Activated CD4-positive, alpha-beta memory T cell treated with anti-CD3 and anti-CD28 coated beads, Interleukin-2, amount 10 ng/mL, durations not matched to agents 7 days and 5 days (primary cell): ENCODE measurements at regions not wholly inside any gene's neighbourhood (a gene's known extent, or its start where the extent isn't known, plus 50 kb on each side); places are given as distances from the start of the nearest gene placed in this dataset.

Source experiments
- CTCF ChIA-PET: fragments of 350-600 bp; sonication (Branson Sonifier 250); formaldehyde crosslinking; loops from one replicate; lab custom pipeline; 2021; ENCODE audit warnings: antibody characterized with exemption, inconsistent platforms; lab: Charles Lee
- POLR2A ChIA-PET: fragments of 350-600 bp; sonication (Branson Sonifier 250); formaldehyde crosslinking; loops from one replicate; lab custom pipeline; 2021; ENCODE audit warnings: antibody characterized with exemption; lab: Charles Lee
- DNase-seq: peaks from one replicate; pipeline ENCODE4 v3.0.0-alpha.2; 2020
- H3K27ac Mint-ChIP-seq: one replicate; pipeline ENCODE4 v1.8.0; 2021; ENCODE audit warnings: mild to moderate bottlenecking, mixed read lengths
- H3K27me3 Mint-ChIP-seq: one replicate; pipeline ENCODE4 v1.8.0; 2021; ENCODE audit warnings: mixed read lengths
- H3K36me3 Mint-ChIP-seq: one replicate; pipeline ENCODE4 v1.8.0; 2021; ENCODE audit warnings: low read depth, mixed read lengths
- H3K4me1 Mint-ChIP-seq: one replicate; pipeline ENCODE4 v1.8.0; 2021; ENCODE audit warnings: mixed read lengths
- H3K4me3 Mint-ChIP-seq: one replicate; pipeline ENCODE4 v1.8.0; 2021; ENCODE audit warnings: mild to moderate bottlenecking, mixed read lengths
- H3K9me3 Mint-ChIP-seq: one replicate; pipeline ENCODE4 v1.8.0; 2021; ENCODE audit warnings: mixed read lengths

DNA sequence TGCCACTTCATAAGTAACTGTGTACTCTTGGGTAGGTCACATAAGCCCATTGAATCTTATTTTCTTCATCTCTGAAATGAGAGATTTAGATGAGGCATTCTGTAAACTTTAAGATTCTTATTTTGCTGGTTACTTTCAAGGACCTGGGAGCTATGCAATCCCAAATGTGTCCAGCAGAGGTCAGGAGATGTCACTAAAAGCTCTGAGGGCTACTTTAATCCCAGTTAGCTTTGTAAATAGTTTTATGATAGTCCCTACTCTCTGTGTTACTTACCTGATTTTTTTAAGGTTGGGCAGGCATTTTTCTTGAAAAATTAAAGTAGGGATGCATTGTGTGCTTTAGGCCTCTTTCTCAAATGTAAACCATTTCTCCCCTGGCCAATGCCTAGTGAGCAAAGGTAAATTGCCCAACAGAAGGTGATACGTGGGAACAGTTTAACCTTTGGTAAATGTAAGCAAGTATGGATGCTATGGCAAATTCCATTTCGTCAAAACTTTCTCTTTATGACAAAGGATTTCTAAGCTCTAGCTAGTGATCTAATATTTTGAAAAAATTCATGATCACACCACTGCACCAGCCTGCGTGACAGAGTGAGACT lies 57.1 kb upstream of the WSB1 start:
- ChIA-PET CTCF (interaction anchor here (0.7 to 5.6 kb wide), 43 partner anchors 9 to 415 kb away, joined by 3 to 107 read pairs (median 5); partner anchors contain the start of gene WSB1), POLR2A (interaction anchor here (0.8 to 5.6 kb wide), 6 partner anchors 57 to 364 kb away, joined by 3 to 53 read pairs (median 4); partner anchors contain the start of gene WSB1)
- Mint-ChIP-seq H3K4me1 (peaks cover 33% of the 10 kb centered on the region), H3K36me3 (no peaks in the 10 kb centered on the region), H3K27me3 (peaks cover 2% of the 10 kb centered on the region), H3K4me3 (no peak overlapping the region), H3K27ac (no peak overlapping the region), H3K9me3 (no peaks in the 10 kb centered on the region)
- DNase-seq = peak; percentile 77

DNA sequence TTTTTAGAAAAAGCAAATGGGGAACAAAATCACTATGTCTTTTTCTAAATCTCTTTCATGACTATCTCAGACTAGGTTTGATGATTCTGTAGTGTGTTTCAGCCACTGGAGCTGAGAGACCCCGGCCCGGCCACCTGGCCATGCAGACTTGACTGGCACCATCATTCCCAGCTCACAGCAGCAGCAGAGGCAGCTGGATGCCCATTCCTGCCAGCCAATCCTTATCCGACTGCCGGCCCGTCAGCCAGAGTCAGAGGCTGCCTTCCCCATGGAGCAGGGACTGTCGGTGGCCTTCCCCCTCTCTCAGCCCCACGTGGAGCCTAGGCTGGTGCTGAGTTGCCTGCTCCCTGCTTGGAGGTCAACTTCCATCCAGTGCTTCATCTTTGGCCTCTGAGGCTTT lies 56.0 kb upstream of the WSB1 start:
- CTCF ChIA-PET = interaction anchor here (0.6 to 5.6 kb wide), 20 partner anchors 8 to 414 kb away, joined by 3 to 107 read pairs (median 6); partner anchors contain the start of gene WSB1
- no peak overlapping the region for H3K4me3 Mint-ChIP-seq
- H3K27ac Mint-ChIP-seq = no peak overlapping the region
- DNase-seq = no peak
- H3K9me3 Mint-ChIP-seq = no peaks in the 10 kb centered on the region
- peaks cover 36% of the 10 kb centered on the region for H3K4me1 Mint-ChIP-seq
- POLR2A ChIA-PET = interaction anchor here (5.6 kb wide), 1 partner anchor 56 kb away, joined by 53 read pairs; the partner anchor contains the start of gene WSB1
- H3K36me3 Mint-ChIP-seq = no peaks in the 10 kb centered on the region
- peaks cover 6% of the 10 kb centered on the region for H3K27me3 Mint-ChIP-seq

DNA sequence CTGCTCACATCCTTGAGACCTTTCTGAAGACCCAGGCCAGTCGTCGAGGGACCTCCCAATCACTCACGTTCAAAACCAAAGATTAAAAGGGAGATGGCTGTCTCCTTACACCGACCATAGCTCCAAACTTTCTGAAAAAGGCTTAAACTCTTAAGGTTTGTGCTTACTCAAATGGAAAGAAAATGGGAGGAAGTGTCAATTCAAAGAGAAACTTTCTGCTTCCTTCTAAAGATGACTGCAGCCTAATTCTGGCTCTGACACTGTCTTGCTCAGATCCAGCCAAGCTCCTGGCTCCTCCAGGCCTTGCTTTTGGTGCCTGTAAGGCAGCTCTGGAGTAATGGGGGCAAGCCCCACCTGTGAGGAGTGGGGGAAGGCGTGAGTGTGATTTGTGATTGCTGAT lies 54.9 kb upstream of the WSB1 start:
- CTCF ChIA-PET = interaction anchor here (1.0 to 5.6 kb wide), 7 partner anchors 20 to 362 kb away, joined by 3 to 107 read pairs (median 27); partner anchors contain the start of gene WSB1
- Mint-ChIP-seq H3K36me3 (no peaks in the 10 kb centered on the region), H3K4me3 (no peak overlapping the region), H3K4me1 (peaks cover 36% of the 10 kb centered on the region), H3K27ac (peak overlapping the region; percentile 41), H3K27me3 (peaks cover 8% of the 10 kb centered on the region), H3K9me3 (no peaks in the 10 kb centered on the region)
- POLR2A ChIA-PET = interaction anchor here (1.0 to 5.6 kb wide), 3 partner anchors 20 to 94 kb away, joined by 3 to 53 read pairs (median 4); partner anchors contain the start of gene WSB1
- DNase-seq = no peak

DNA sequence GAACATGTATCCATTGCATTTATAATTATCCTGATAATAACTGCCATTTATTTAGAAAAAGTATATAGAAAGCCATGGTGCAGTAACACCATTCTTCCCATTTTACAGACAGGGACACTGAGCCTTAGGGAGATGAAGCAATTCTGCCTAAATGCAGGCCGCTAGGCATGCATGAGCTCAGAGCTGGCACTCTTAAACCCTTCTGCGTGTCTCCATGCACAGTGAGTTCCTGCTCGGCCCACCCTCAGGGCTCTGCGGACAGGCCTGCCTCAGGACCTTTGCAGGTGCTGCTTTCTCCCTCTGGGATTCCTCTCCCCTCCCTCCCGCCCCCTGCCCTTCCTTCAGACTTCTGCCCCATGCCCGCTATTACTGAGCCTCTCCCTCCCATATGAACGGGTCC lies 54.3 kb upstream of the WSB1 start:
- no peak for DNase-seq
- no peaks in the 10 kb centered on the region for H3K36me3 Mint-ChIP-seq
- H3K4me3 Mint-ChIP-seq = no peak overlapping the region
- ChIA-PET POLR2A (interaction anchor here (1.0 to 5.6 kb wide), 3 partner anchors 21 to 93 kb away, joined by 3 to 53 read pairs (median 4); partner anchors contain the start of gene WSB1), CTCF (interaction anchor here (1.0 to 5.6 kb wide), 7 partner anchors 20 to 362 kb away, joined by 3 to 107 read pairs (median 8); partner anchors contain the start of gene WSB1)
- H3K4me1 Mint-ChIP-seq = peaks cover 36% of the 10 kb centered on the region
- no peak overlapping the region for H3K27ac Mint-ChIP-seq
- peaks cover 6% of the 10 kb centered on the region for H3K27me3 Mint-ChIP-seq
- H3K9me3 Mint-ChIP-seq = no peaks in the 10 kb centered on the region

DNA sequence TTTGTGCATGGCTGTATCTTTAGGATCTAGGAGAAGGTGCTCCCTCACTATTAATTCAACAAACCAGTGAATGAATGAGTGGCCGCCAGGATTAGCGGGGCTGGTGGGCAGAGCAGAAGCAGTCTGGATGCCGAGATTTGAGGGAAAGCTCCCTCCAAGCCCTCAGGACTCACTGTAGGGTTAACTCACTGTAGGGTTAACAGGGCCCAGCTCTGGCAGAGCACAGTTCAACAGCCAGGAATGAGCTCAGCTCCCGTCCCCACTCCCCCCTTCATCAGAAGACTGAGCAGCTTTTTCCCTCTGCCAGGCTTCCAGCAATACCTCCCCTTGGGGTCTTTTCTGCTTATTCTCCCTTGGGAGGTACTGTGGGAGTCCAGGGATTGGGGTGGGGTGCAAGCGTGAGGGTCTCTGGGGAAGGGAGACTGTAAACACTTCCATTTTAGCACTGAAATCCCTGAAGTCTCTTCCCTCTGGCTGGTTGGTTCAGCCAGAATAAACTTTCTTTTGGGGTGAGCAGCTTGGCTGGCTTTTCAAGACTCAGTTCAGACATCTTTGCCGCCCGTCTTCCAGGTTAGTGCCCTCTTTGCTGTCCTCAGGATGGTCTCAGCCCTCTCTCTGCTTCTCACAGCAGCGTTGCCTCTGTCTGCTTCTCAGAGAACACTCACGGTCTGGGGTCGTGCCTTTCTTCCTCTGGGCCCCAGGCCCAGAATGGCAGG lies 53.7 kb upstream of the WSB1 start:
- CTCF ChIA-PET = interaction anchor here (0.6 to 5.6 kb wide), 4 partner anchors 93 to 361 kb away, joined by 4 to 100 read pairs (median 6); no protein-coding TSS in a partner anchor
- POLR2A ChIA-PET = no interaction called here
- H3K4me1 Mint-ChIP-seq = peaks cover 42% of the 10 kb centered on the region
- H3K36me3 Mint-ChIP-seq = no peaks in the 10 kb centered on the region
- DNase-seq = no peak
- H3K4me3 Mint-ChIP-seq = no peak overlapping the region
- no peaks in the 10 kb centered on the region for H3K9me3 Mint-ChIP-seq
- no peak overlapping the region for H3K27ac Mint-ChIP-seq
- peaks cover 6% of the 10 kb centered on the region for H3K27me3 Mint-ChIP-seq

DNA sequence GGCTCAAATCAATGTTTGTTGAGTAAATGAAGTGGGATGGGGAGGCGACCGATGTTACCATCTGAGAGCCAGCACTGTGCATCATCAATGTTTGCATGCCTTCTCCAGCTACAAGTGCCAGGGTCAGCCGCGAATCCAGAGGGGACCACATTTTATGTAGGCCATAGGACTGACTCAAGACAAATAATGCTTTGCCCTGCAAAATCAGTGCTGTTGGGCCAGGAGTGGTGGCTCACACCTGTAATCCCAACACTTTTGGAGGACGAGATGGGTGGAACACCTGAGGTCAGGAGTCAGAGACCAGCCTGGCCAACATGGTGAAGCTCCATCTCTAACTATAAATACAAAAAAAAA lies 53.1 kb upstream of the WSB1 start:
- DNase-seq = no peak
- Mint-ChIP-seq H3K4me3 (no peak overlapping the region), H3K36me3 (no peaks in the 10 kb centered on the region), H3K4me1 (peaks cover 46% of the 10 kb centered on the region), H3K27me3 (peaks cover 6% of the 10 kb centered on the region), H3K9me3 (no peaks in the 10 kb centered on the region), H3K27ac (no peak overlapping the region)
- CTCF ChIA-PET = interaction anchor here (0.6 to 1.5 kb wide), 3 partner anchors 92 to 234 kb away, joined by 4 to 8 read pairs (median 5); no protein-coding TSS in a partner anchor
- POLR2A ChIA-PET = interaction anchor here (2.3 kb wide), 1 partner anchor 54 kb away, joined by 10 read pairs; the partner anchor contains the start of gene WSB1

DNA sequence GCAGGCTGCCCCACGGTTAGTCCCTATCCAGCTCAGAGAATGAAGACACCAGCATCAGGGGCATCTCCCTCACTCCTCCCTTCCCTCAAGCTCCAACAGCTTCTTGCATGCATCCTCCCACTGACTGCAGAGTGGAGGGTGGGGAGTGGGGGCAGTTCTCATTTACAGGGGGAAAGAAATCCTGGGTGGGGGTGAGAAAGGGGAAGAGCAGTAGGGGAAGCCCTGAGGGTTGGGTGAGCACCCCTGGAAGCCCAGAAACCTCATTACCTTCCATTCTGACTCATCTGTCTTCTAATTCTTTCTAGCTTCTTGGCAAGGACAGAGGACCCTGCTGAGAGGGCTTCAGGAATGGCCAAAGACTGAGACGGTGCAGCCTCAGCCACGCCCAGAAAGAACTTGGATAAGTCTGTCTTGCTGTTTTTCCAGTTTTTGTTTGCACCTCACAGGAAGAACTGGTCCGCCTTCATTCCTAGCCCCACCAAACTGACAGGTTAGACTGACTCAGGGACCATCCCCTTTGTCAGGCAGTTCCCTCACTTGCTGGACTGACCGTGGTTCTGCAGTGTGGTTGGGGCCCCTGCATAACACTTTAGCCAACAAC lies 52.5 kb upstream of the WSB1 start:
- Mint-ChIP-seq H3K4me1 (peaks cover 46% of the 10 kb centered on the region), H3K36me3 (no peaks in the 10 kb centered on the region), H3K27me3 (peaks cover 6% of the 10 kb centered on the region), H3K27ac (no peak overlapping the region), H3K9me3 (no peaks in the 10 kb centered on the region), H3K4me3 (no peak overlapping the region)
- ChIA-PET POLR2A (interaction anchor here (2.3 kb wide), 1 partner anchor 53 kb away, joined by 10 read pairs; the partner anchor contains the start of gene WSB1), CTCF (interaction anchor here (0.6 to 1.5 kb wide), 3 partner anchors 90 to 233 kb away, joined by 3 to 8 read pairs (median 4); no protein-coding TSS in a partner anchor)
- DNase-seq = no peak

DNA sequence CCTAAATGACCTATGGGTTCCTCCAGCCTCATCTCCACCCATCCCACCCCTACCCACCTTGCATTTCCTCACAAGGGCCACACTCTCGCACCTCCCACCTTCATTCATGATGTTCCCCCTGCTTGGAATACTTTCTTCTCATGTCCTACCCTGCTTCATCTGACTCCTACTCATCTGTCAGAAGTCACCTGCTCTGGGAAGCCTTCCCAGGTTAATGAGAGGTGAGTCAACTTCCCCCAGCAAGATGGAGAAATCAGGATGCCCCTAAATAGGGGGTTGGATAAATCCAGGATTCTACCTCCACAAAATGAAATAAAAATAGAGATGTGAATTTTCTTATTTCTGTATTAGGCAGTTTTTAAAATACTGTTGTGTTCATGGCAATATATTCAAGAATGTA lies 51.0 kb upstream of the WSB1 start:
- H3K9me3 Mint-ChIP-seq = no peaks in the 10 kb centered on the region
- H3K4me3 Mint-ChIP-seq = no peak overlapping the region
- no peak for DNase-seq
- ChIA-PET POLR2A (interaction anchor here (2.3 kb wide), 1 partner anchor 52 kb away, joined by 10 read pairs; the partner anchor contains the start of gene WSB1), CTCF (no interaction called here)
- H3K36me3 Mint-ChIP-seq = no peaks in the 10 kb centered on the region
- H3K4me1 Mint-ChIP-seq = peaks cover 42% of the 10 kb centered on the region
- H3K27ac Mint-ChIP-seq = no peak overlapping the region
- H3K27me3 Mint-ChIP-seq = peaks cover 6% of the 10 kb centered on the region

DNA sequence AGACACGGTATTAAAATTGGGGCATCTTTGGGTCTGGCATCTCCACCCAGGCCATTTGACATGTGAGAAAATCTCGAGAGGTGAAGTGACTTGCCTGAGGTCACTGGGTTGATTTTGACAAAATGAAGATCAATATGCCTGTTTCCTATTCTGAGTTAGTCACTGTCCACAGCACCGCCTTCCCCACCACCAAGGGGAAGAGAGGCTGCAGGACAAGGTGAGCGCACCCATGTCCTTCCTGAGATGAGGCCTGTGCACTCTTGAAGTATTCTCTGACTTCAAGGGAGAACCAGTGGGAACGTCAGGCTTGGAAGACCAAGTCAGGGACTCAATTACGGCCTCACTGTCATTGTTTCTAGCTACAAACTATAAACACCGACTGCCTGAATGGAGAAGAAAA lies 49.9 kb upstream of the WSB1 start:
- no peaks in the 10 kb centered on the region for H3K9me3 Mint-ChIP-seq
- no peak for DNase-seq
- peaks cover 34% of the 10 kb centered on the region for H3K4me1 Mint-ChIP-seq
- peaks cover 8% of the 10 kb centered on the region for H3K27me3 Mint-ChIP-seq
- ChIA-PET POLR2A (no interaction called here), CTCF (interaction anchor here (1.2 kb wide), 1 partner anchor 89 kb away, joined by 3 read pairs; no protein-coding TSS in a partner anchor)
- no peak overlapping the region for H3K4me3 Mint-ChIP-seq
- no peaks in the 10 kb centered on the region for H3K36me3 Mint-ChIP-seq
- no peak overlapping the region for H3K27ac Mint-ChIP-seq
